HG03439 (cell line): ENCODE measurements at regions not wholly inside any gene's neighbourhood (a gene's known extent, or its start where the extent isn't known, plus 50 kb on each side); places are given as distances from the start of the nearest gene placed in this dataset.
"Not testable (repeated sequence)": the region's sequence is repeated elsewhere in the genome, so short reads cannot be mapped to it uniquely, and the experiment has no call there.

ENCODE experiments used
- ATAC-seq: cut with Tn5 transposase; IDR thresholded peaks from one replicate; pipeline ENCODE4 v1.9.1; 2021; ENCODE audit warnings: mild to moderate bottlenecking, moderate library complexity; ENCODE audit not compliant: unreplicated experiment

GRCh38 chr2:185628985-185629384 is 109.6 kb upstream of the FSIP2 start:
- peak; percentile 71 for ATAC-seq

- ATAC-seq, result no peak
Measured at GRCh38 chr2:185633621-185634020, 105.0 kb upstream of the FSIP2 start.

- no peak for ATAC-seq
Measured at GRCh38 chr2:185638771-185639170, 99.8 kb upstream of the FSIP2 start.

DNA sequence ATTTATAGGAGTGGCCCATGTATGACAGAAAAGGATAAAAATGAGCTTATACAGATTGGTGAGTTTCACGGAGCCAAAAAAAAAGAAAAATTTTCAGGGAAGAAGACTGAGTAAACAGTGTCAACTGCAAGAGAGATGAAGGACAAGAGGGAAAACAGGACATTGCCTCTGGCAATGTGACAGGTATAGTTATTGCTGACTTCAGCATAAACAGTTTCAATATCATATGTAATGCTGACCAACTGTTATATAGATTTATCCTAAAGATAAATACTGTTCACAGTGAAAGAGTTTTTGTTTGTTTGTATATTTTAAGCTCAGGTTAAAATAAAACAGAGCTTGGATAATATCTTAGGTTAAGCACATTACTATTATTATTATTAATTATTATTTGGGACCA is 98.0 kb upstream of the FSIP2 start:
- no peak for ATAC-seq

- no peak for ATAC-seq
Measured at GRCh38 chr2:185643434-185643833, 95.2 kb upstream of the FSIP2 start.

GRCh38 chr2:185644828-185645227 is 93.8 kb upstream of the FSIP2 start:
- ATAC-seq, result peak; percentile 47

DNA sequence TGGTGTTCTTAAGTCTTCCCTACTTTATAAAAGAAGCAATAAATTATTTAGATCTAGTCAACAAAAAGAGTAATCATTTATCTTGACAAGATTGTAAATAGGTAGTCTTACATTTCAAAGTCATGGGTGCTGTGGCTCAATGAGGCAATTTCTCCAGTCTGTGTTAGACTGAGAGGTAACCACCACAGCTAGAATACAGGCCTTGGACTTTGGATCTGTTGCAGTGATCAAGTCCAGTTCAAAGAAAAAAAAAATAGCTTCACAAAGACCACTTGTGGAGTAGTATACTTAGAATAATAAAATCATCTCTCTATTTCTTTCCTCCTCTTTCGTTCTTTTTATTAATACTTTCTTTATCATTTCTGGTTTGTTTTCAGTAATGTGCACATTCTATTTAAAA is 93.1 kb upstream of the FSIP2 start:
- ATAC-seq, result no peak

GRCh38 chr2:185658750-185659149 is 79.9 kb upstream of the FSIP2 start:
- no peak for ATAC-seq

DNA sequence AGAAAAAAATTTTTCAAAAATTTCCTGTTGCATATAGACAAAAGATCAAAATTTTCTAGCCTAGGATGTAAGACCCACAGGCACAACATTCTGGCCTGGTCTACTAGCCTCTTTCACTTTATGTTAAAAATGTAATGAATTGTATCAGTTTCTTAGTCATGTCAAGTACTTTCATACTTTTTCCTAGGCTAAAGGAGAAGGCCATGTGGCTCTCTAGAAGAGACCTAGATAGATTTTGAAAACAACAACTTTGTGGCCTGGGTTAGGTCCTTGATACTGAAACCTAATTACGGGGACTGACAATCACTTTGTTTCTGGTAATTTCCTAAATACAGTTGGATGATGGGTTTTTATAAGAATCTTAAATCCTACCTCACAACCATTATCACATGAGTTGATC is 74.8 kb upstream of the FSIP2 start:
- no peak for ATAC-seq

DNA sequence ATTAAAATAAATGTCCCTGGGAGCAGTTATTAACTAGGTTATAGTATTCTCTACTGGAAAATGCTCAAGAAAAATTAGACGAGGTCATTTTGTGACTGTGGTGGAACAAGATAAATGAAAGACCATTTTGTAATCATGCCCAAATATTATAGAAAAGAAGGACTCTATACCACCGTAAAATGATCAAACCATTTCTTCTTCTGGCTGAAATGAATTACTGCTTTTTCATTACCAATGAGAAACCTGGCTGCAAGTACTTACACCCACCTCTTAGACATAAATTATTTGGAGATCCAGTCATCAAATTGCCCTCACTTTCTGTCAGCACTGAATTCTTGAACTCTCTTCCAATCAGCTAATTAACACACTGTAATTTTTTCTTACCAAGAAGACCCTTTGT is 74.2 kb upstream of the FSIP2 start:
- ATAC-seq, result no peak

DNA sequence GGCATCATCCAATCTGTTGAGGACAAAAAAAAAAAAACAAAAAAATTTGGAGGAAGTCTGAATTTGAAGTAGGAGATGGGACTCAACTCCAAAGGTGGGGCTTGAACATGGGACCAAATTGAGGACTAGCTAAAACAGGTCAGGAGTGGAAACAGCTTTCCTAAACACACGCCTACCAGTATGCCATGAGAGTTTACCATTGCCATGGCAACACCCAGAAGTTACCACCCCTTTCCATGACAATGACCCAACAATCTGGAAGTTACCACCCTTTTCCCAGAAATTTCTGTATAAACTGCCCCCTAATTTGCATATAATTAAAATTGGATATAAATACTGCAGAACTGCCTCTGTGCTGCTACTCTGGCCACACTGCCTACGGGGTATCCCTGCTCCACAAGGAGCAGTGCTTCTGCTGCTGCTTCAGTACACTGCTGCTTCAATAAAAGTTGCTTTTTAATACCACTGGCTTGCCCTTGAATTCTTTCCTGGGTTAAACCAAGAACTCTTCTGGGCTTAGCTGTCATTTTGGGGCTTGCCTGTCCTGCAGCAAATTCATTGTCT is 73.3 kb upstream of the FSIP2 start:
- no peak for ATAC-seq

GRCh38 chr2:185667452-185667851 is 71.2 kb upstream of the FSIP2 start:
- no peak for ATAC-seq

- ATAC-seq, result no peak
Measured at GRCh38 chr2:185668710-185669109, 69.9 kb upstream of the FSIP2 start.

- ATAC-seq, result no peak
Measured at GRCh38 chr2:185674232-185674631, 64.4 kb upstream of the FSIP2 start.

- no peak for ATAC-seq
Measured at GRCh38 chr2:185676316-185676715, 62.3 kb upstream of the FSIP2 start.

DNA sequence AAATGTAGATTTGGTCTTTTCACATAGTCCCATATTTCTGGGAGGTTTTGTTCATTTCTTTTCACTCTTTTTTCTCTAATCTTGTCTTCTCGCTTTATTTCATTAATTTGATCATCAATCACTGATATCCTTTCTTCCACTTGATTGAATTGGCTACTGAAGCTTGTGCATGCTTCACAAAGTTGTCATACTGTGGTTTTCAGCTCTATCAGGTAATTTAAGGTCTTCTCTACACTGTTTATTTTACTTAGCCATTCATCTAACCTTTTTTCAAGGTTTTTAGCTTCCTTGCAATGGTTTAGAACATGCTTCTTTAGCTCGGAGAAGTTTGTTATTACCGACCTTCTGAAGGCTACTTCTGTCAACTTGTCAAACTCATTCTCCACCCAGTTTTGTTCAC is 51.6 kb upstream of the FSIP2 start:
- ATAC-seq, result not testable (repeated sequence)

- ATAC-seq, result no peak
Measured at GRCh38 chr2:185687967-185688366, 50.6 kb upstream of the FSIP2 start.
